ENCODE measurements at regions not wholly inside any gene's neighbourhood (a gene's known extent, or its start where the extent isn't known, plus 50 kb on each side); places are given as distances from the start of the nearest gene placed in this dataset.

DNA sequence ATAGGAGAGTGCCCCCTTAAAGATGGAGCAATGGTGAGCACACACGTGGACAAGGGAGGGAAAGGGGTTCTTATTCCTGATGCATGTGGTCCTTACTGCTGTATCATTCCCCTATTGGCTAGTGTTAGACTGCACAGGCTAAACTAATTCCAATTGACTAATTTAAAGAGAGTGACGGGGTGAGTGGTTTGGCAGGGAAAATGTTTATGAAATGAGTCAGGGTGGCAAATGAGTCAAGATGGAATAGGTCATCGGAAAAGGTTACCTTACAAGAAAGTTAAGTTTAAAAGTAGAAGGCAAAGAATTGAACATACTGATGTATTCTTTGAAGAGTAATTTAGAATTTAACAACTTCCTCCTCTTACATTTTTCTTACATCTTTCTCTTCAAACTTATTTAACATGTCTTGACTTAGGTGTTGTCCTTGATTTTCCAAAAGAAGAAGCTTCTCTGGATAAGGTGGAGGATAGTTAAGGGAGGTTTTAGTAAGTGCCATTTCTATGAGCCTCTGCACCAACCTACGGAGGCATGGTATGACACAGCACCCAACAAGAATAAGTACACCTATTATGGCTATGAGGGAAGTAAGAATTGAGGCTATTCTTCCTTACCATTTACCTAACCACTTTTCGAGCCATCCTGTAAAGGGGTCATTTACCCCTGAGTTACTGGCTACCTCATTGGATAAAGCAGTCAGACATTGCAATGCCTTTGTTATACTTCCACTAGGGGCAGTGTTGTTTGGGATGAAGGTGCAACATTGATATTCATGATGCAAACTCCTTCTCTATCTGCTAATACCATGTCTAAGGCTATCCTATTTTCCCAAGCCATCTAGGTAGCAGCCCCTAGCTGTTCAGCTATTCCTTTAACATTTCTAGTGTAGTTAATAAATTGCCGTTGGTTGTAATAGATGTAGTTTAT lies 1345.8 kb upstream of the LRRTM1 start:
- peaks cover 0 to 2% of the 10 kb centered on the region in 2 donors for H3K36me3 Mint-ChIP-seq (ENCODE audit: insufficient read depth in 2 of 2)
- H3K9me3 Mint-ChIP-seq, result peaks cover 6 to 20% of the 10 kb centered on the region in 2 donors
- DNase-seq (no peak), ATAC-seq (replicated peaks in 1 of 2) (no peak)
- H3K4me3 Mint-ChIP-seq, result no peak overlapping the region
- no peaks in the 10 kb centered on the region for H3K27me3 Mint-ChIP-seq (ENCODE audit: low read depth)
- H3K4me1 Mint-ChIP-seq (ENCODE audit: low read depth), result no peaks in the 10 kb centered on the region
- no peak overlapping the region for H3K27ac Mint-ChIP-seq

DNA sequence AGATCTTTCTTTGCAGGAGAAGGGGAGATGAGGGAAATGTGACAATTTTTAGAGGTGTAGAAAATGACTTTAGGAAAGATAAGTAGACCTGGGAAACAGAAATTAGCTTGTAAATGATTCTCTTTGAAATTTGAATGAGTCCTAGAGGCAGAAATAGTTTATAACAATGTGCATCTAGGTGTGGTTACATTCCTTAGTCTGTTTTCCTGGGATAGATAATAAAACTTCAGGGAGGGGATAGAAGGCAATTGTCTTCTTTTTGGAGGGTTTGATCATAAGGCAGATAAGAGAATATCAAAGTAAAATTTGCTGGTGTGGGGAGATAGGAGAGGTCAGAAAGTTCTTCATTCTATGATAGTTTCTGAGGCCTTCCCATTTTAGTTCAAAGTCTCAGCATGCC lies 1344.3 kb upstream of the LRRTM1 start:
- H3K4me1 Mint-ChIP-seq (ENCODE audit: low read depth), result no peaks in the 10 kb centered on the region
- peaks cover 0 to 2% of the 10 kb centered on the region in 2 donors for H3K36me3 Mint-ChIP-seq (ENCODE audit: insufficient read depth in 2 of 2)
- no peak overlapping the region for H3K27ac Mint-ChIP-seq
- no peak overlapping the region for H3K4me3 Mint-ChIP-seq
- DNase-seq, result no peak
- H3K9me3 Mint-ChIP-seq, result peaks cover 5 to 20% of the 10 kb centered on the region in 2 donors
- no peak for ATAC-seq (replicated peaks in 1 of 2)
- no peaks in the 10 kb centered on the region for H3K27me3 Mint-ChIP-seq (ENCODE audit: low read depth)

DNA sequence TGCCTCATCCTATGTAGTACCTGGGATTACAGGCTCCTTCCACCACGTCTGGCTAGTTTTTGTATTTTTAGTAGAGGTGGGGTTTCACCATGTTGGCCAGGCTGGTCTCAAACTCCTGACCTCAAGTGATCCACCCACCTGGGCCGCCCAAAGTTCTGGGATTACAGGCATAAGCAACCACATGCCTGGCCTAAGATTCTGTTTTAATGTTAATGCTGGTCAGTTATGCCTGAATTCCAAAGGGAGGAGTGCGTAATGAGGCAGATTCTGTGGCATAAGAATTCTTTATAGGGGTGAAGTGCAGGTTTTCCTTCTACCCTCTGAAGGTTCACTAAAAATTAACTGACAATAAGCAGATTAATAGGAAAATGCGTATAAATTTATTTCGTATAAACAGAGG lies 1343.8 kb upstream of the LRRTM1 start:
- no peak overlapping the region for H3K4me3 Mint-ChIP-seq
- ATAC-seq (replicated peaks in 1 of 2), result no peak
- H3K4me1 Mint-ChIP-seq (ENCODE audit: low read depth), result no peaks in the 10 kb centered on the region
- H3K27me3 Mint-ChIP-seq (ENCODE audit: low read depth), result no peaks in the 10 kb centered on the region
- no peak overlapping the region for H3K27ac Mint-ChIP-seq
- peaks cover 5 to 20% of the 10 kb centered on the region in 2 donors for H3K9me3 Mint-ChIP-seq
- peaks cover 0 to 2% of the 10 kb centered on the region in 2 donors for H3K36me3 Mint-ChIP-seq (ENCODE audit: insufficient read depth in 2 of 2)
- DNase-seq, result no peak

DNA sequence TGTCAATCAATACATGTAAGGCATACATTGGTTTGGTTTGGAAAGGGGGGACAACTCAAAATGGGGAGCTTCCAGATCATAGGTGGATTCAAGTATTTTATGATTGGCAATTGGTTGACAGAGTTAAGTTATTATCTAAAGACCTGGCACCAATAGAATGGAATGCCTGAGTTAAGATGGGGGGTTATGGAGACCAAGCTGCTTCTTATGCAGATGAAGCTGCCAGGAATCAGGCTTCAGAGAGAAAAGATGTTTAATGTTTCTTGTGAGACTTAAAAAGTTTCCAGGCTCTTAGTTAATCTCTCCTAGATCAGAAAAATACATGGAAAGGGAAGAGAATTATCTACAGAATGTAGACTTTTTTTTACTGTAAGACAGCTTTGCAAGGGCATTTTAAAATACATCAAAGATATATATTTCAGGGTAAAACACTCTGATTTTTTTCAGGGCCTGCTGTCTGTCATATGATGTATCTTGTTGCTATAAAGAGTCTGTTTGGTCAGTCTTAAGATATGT lies 1343.2 kb upstream of the LRRTM1 start:
- Mint-ChIP-seq H3K27me3 (ENCODE audit: low read depth) (no peaks in the 10 kb centered on the region), H3K4me1 (ENCODE audit: low read depth) (no peaks in the 10 kb centered on the region), H3K9me3 (peaks cover 5 to 21% of the 10 kb centered on the region in 2 donors), H3K27ac (no peak overlapping the region), H3K4me3 (no peak overlapping the region), H3K36me3 (ENCODE audit: insufficient read depth in 2 of 2) (peaks cover 0 to 2% of the 10 kb centered on the region in 2 donors)
- no peak for ATAC-seq (replicated peaks in 1 of 2)
- no peak for DNase-seq

DNA sequence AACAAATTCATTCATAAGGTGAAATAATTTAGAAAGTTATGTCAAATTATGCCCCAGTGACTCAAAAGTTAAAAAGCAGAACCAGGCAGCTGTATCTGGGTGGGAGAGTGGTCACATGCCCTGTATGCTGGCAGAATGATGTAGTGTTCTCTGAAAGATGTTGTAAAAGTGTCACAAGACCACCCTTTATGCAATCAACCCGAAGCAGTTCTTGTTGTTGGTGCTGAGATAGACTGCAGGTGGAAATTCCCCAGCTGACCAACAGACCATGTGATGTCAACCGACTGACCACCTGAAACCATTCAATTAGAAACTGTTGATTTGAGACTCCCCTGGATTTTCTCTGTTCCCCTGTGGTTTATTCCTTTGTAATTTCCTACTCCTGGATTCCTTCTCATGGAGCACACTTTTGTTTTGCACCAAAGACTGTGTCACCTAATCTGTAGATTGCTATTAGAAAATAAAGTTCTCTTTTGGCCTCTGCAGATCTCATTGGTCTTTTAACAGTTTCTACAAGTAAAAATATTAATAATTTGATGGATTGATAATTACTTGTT lies 1341.3 kb upstream of the LRRTM1 start:
- DNase-seq (no peak), ATAC-seq (replicated peaks in 1 of 2) (no peak)
- peaks cover 10 to 14% of the 10 kb centered on the region in 2 donors for H3K9me3 Mint-ChIP-seq
- H3K4me3 Mint-ChIP-seq, result no peak overlapping the region
- no peaks in the 10 kb centered on the region for H3K27me3 Mint-ChIP-seq (ENCODE audit: low read depth)
- no peaks in the 10 kb centered on the region for H3K4me1 Mint-ChIP-seq (ENCODE audit: low read depth)
- peaks cover under 1 to 2% of the 10 kb centered on the region in 2 donors for H3K36me3 Mint-ChIP-seq (ENCODE audit: insufficient read depth in 2 of 2)
- H3K27ac Mint-ChIP-seq, result no peak overlapping the region

DNA sequence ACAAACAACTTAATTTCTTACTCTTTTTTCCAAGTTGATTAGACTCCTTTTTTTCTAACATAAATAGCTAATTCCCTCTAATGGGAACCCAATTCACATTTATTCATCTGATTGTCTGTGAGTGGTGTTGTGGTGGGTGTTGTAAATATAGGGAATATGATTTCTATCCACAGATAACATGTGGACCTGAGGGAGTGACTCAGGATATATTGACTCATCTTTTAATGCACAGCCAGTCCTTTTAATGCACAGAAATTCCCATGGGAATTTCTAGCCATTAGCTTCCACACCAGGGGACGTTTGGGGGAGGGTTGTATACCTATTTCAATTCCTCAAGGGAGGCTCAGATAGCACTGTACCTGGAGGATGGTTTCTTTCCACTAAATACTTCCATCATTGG lies 1339.6 kb upstream of the LRRTM1 start:
- peaks cover 10 to 12% of the 10 kb centered on the region in 2 donors for H3K9me3 Mint-ChIP-seq

DNA sequence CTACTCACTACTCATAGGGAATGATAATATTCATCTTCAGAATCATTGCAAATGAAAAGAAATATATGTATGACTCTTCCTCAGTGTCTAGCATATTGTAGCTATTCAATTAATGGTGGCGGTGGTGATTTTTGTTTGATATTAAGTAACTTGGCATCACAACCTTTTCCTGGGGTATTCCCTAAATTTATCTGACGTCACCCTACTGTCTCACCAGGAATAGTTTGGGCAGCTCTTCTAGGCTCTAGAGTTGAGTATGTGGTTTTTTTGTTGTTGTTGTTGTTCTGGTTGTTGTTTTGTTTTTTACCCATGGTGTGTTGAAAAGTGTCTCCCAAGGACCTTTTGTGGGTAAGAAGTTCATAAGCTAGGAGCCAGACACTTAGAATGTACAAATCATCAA lies 1320.3 kb upstream of the LRRTM1 start:
- H3K4me3 Mint-ChIP-seq, result no peak overlapping the region

More for the DNA sequence above, 1339.6 kb upstream of the LRRTM1 start:
- H3K27me3 Mint-ChIP-seq (ENCODE audit: low read depth), result no peaks in the 10 kb centered on the region
- no peak for DNase-seq
- H3K4me1 Mint-ChIP-seq (ENCODE audit: low read depth), result no peaks in the 10 kb centered on the region
- H3K4me3 Mint-ChIP-seq, result no peak overlapping the region
- no peak overlapping the region for H3K27ac Mint-ChIP-seq
- no peak for ATAC-seq (replicated peaks in 1 of 2)
- peaks cover 0 to 2% of the 10 kb centered on the region in 2 donors for H3K36me3 Mint-ChIP-seq (ENCODE audit: insufficient read depth in 2 of 2)

DNA sequence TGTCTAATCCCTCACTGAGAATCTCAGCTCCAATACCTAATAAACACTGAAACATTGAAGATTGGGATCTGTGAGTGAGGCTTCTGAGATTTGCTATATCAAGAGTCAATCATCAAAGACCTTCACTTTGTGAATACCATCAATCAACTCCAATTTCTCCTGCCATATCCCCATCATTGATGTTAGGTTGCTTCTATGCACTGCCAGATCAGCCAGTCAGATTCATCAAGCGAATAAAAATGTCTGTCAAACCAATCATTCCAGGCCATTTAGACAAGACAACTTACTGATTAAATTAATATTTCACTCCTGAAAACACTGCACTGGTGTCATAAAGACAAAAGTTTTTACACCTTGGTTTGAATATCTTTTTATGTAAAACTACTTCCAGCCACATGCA lies 1295.5 kb upstream of the LRRTM1 start:
- no peak for ATAC-seq (replicated peaks in 1 of 2)
- H3K4me1 Mint-ChIP-seq (ENCODE audit: low read depth), result no peaks in the 10 kb centered on the region
- H3K9me3 Mint-ChIP-seq, result peaks cover 5 to 6% of the 10 kb centered on the region in 2 donors
- no peak overlapping the region for H3K27ac Mint-ChIP-seq
- no peaks in the 10 kb centered on the region for H3K36me3 Mint-ChIP-seq (ENCODE audit: insufficient read depth in 2 of 2)
- no peak for DNase-seq
- no peak overlapping the region for H3K4me3 Mint-ChIP-seq
- H3K27me3 Mint-ChIP-seq (ENCODE audit: low read depth), result no peaks in the 10 kb centered on the region

More for the DNA sequence above, 1320.3 kb upstream of the LRRTM1 start:
- no peaks in the 10 kb centered on the region for H3K4me1 Mint-ChIP-seq (ENCODE audit: low read depth)
- no peak for ATAC-seq (replicated peaks in 1 of 2)
- peaks cover 0 to 4% of the 10 kb centered on the region in 2 donors for H3K36me3 Mint-ChIP-seq (ENCODE audit: insufficient read depth in 2 of 2)
- peaks cover 8 to 17% of the 10 kb centered on the region in 2 donors for H3K9me3 Mint-ChIP-seq
- no peak overlapping the region for H3K27ac Mint-ChIP-seq
- DNase-seq, result no peak
- H3K27me3 Mint-ChIP-seq (ENCODE audit: low read depth), result no peaks in the 10 kb centered on the region

DNA sequence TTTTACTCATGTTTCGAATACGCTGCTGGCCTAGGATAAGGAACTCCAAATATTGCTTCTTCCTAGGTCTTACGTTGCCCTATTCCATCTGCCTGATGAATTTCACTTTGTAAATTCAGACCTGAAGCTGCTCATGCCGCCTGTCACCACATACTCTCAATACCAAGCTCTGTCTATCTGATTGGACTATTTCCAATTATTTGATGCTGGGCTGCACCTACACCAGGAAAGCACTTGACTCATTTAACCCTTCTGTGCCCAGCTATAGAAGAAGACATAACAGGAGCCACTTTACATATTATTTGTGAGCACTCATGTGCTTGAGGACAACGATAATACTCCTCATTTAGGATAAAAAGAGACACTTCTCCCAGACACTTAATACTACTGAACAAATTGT lies 1293.9 kb upstream of the LRRTM1 start:
- Mint-ChIP-seq H3K36me3 (ENCODE audit: insufficient read depth in 2 of 2) (no peaks in the 10 kb centered on the region), H3K27ac (no peak overlapping the region), H3K9me3 (peaks cover 3 to 4% of the 10 kb centered on the region in 2 donors), H3K4me3 (no peak overlapping the region), H3K4me1 (ENCODE audit: low read depth) (no peaks in the 10 kb centered on the region), H3K27me3 (ENCODE audit: low read depth) (no peaks in the 10 kb centered on the region)
- ATAC-seq (replicated peaks in 1 of 2) (no peak), DNase-seq (no peak)

DNA sequence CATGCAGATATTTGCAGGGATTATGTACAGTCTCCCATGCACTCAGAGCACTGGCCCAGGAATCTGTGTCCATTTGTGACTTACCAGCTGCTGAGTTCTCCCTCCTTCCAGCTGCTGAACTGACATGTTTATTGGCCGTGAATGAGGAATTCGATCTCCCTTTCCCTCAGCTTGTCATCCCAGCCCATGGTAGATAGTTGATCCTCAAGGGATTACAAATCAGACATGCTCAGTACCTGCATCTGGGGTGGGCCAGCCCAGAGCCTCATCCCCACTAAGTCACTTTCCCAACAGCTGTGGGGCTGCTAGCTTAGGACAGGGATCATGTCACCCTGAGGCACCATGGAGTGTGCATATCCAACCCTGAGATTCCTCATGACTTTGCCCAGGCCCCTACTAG lies 1284.9 kb upstream of the LRRTM1 start:
- DNase-seq (no peak), ATAC-seq (replicated peaks in 1 of 2) (no peak)
- Mint-ChIP-seq H3K4me3 (no peak overlapping the region), H3K27ac (no peak overlapping the region), H3K36me3 (ENCODE audit: insufficient read depth in 2 of 2) (peaks cover 0 to 2% of the 10 kb centered on the region in 2 donors), H3K4me1 (ENCODE audit: low read depth) (no peaks in the 10 kb centered on the region), H3K27me3 (ENCODE audit: low read depth) (no peaks in the 10 kb centered on the region), H3K9me3 (peaks cover 0 to 7% of the 10 kb centered on the region in 2 donors)

DNA sequence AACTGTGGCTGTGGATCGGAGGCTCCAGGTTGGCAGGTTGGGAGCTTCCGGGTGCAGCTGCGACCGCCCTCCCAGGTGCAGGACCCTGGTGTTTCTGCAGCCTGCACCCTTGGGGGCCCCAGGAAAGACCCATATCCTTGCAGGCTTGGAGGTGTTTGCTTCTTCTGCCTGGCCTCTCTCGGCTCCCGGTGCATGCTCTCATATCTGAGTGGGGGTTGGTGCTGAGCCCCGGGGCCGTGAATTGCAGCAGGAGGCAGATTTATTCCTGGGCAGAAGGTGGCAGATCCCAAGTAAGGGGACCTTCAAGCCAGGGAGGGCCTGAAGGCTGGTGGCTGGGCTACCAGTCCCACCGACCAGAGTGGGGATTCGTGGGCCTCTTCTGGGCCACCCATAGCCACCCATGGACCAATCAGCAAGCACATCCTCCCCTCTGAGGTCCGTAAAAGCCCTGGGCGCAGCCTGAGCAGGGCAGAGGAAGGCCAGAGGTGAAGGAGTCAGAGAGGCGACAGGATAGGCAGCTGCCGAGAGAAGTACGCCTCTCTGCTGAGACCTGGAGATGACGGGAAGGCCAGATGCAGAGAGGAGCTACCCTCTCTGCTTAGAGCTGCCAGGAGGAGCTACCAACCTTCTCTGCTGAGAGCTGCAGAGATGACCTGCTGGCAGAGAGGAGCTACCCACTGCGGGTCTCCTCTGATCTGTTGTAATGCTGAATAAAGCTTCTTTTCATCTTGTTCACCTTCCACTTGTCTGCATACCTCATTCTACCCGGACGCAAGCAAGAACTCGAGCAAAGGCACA lies 1279.0 kb upstream of the LRRTM1 start:
- H3K9me3 Mint-ChIP-seq, result peaks cover 9 to 18% of the 10 kb centered on the region in 2 donors
- H3K4me3 Mint-ChIP-seq, result no peak overlapping the region

DNA sequence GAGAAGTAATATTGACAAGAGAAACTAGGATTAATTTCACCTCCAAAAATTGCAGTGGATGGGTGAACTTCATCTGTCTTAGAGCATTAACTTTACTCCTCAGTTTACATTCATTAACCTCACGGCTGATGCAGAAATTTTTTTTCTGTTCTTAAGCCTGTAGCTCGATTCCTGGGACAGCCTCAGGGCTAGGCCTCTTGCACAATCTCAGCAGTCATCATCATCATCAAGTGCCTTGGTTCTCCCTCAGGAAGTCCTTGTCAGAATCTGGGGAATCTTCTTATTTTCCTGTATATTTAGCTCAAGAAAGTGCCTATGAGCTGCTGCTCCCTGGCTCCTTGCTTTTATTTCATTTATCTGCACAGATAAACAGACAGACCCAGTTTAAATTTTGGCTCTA lies 1272.2 kb upstream of the LRRTM1 start:
- DNase-seq (no peak), ATAC-seq (replicated peaks in 1 of 2) (no peak)
- Mint-ChIP-seq H3K4me3 (no peak overlapping the region), H3K27me3 (ENCODE audit: low read depth) (no peaks in the 10 kb centered on the region), H3K27ac (no peak overlapping the region), H3K9me3 (peaks cover 13 to 15% of the 10 kb centered on the region in 2 donors), H3K36me3 (ENCODE audit: insufficient read depth in 2 of 2) (peaks cover 0 to under 1% of the 10 kb centered on the region in 2 donors), H3K4me1 (ENCODE audit: low read depth) (no peaks in the 10 kb centered on the region)

More for the DNA sequence above, 1279.0 kb upstream of the LRRTM1 start:
- no peak for ATAC-seq (replicated peaks in 1 of 2)
- DNase-seq, result no peak
- H3K4me1 Mint-ChIP-seq (ENCODE audit: low read depth), result no peaks in the 10 kb centered on the region
- peaks cover 1 to 6% of the 10 kb centered on the region in 2 donors for H3K36me3 Mint-ChIP-seq (ENCODE audit: insufficient read depth in 2 of 2)
- H3K27me3 Mint-ChIP-seq (ENCODE audit: low read depth), result no peaks in the 10 kb centered on the region
- no peak overlapping the region for H3K27ac Mint-ChIP-seq
